ENCODE measurements at regions not wholly inside any gene's neighbourhood (a gene's known extent, or its start where the extent isn't known, plus 50 kb on each side); places are given as distances from the start of the nearest gene placed in this dataset.
"Not testable (repeated sequence)": the region's sequence is repeated elsewhere in the genome, so short reads cannot be mapped to it uniquely, and the experiment has no call there.

GRCh38 chr6:141513830-141514229, 618.9 kb upstream of the GJE1 start:
- Histone ChIP-seq H3K9me3 (replicated peaks; ENCODE audit: insufficient read depth, low read length) (no peaks in the 10 kb centered on the region), H3K36me3 (replicated peaks; ENCODE audit: insufficient read depth, low read length) (no peaks in the 10 kb centered on the region), H3K4me2 (ENCODE audit: low read depth, low read length) (peak overlapping the region; percentile 25; the same call in 1 of the 2 replicates), H3K9ac (ENCODE audit: low read length) (no peak overlapping the region), H3K4me1 (ENCODE audit: low read length) (no peaks in the 10 kb centered on the region), H2AFZ (ENCODE audit: low read length) (no peak overlapping the region), H3K79me2 (ENCODE audit: low read length) (no peaks in the 10 kb centered on the region), H3K4me3 (ENCODE audit: low read length) (peak overlapping the region; percentile 10; the same call in 1 of the 2 replicates), H4K20me1 (ENCODE audit: insufficient read depth, low read length) (no peaks in the 10 kb centered on the region), H3K27ac (ENCODE audit: low read length) (no peak overlapping the region), H3K9me2 (replicated peaks; ENCODE audit: insufficient read depth, low read length) (no peaks in the 10 kb centered on the region), H3K27me3 (replicated peaks; ENCODE audit: insufficient read depth, low read length) (no peaks in the 10 kb centered on the region), H3F3A (ENCODE audit: insufficient read depth, low read length) (no peaks in the 10 kb centered on the region)
- TF ChIP-seq EZH2phosphoT487 (IDR thresholded peaks at IDR 0.05; ENCODE audit: low read length) (no peak), CTCF (IDR thresholded peaks at IDR 0.05; ENCODE audit: low read length) (no peak), EZH2 (optimal IDR thresholded peaks at IDR 0.05; ENCODE audit: low read depth, low read length) (no peak)
- DNase-seq = peak; percentile 44

GRCh38 chr6:141510803-141511202, 621.9 kb upstream of the GJE1 start:
- Histone ChIP-seq H3K4me2 (ENCODE audit: low read depth, low read length) (no peak overlapping the region), H3K27me3 (replicated peaks; ENCODE audit: insufficient read depth, low read length) (no peaks in the 10 kb centered on the region), H3K27ac (ENCODE audit: low read length) (no peak overlapping the region), H3K9me3 (replicated peaks; ENCODE audit: insufficient read depth, low read length) (no peaks in the 10 kb centered on the region), H3F3A (ENCODE audit: insufficient read depth, low read length) (no peaks in the 10 kb centered on the region), H4K20me1 (ENCODE audit: insufficient read depth, low read length) (no peaks in the 10 kb centered on the region), H3K4me1 (ENCODE audit: low read length) (no peaks in the 10 kb centered on the region), H3K4me3 (ENCODE audit: low read length) (no peak overlapping the region), H2AFZ (ENCODE audit: low read length) (no peak overlapping the region), H3K36me3 (replicated peaks; ENCODE audit: insufficient read depth, low read length) (no peaks in the 10 kb centered on the region), H3K9me2 (replicated peaks; ENCODE audit: insufficient read depth, low read length) (no peaks in the 10 kb centered on the region), H3K9ac (ENCODE audit: low read length) (no peak overlapping the region), H3K79me2 (ENCODE audit: low read length) (no peaks in the 10 kb centered on the region)
- no peak for DNase-seq
- TF ChIP-seq EZH2phosphoT487 (IDR thresholded peaks at IDR 0.05; ENCODE audit: low read length) = no peak
- no peak for TF ChIP-seq EZH2 (optimal IDR thresholded peaks at IDR 0.05; ENCODE audit: low read depth, low read length)
- no peak for TF ChIP-seq CTCF (IDR thresholded peaks at IDR 0.05; ENCODE audit: low read length)

GRCh38 chr6:141506062-141506461, 626.7 kb upstream of the GJE1 start:
- H3F3A ChIP-seq (ENCODE audit: insufficient read depth, low read length); H3K9ac ChIP-seq (ENCODE audit: low read length); H3K27me3 ChIP-seq (replicated peaks; ENCODE audit: insufficient read depth, low read length); H3K27ac ChIP-seq (ENCODE audit: low read length); H3K79me2 ChIP-seq (ENCODE audit: low read length); H3K4me1 ChIP-seq (ENCODE audit: low read length); H3K9me3 ChIP-seq (replicated peaks; ENCODE audit: insufficient read depth, low read length); H3K4me2 ChIP-seq (ENCODE audit: low read depth, low read length); H4K20me1 ChIP-seq (ENCODE audit: insufficient read depth, low read length); H3K4me3 ChIP-seq (ENCODE audit: low read length); H2AFZ ChIP-seq (ENCODE audit: low read length); DNase-seq; H3K36me3 ChIP-seq (replicated peaks; ENCODE audit: insufficient read depth, low read length); H3K9me2 ChIP-seq (replicated peaks; ENCODE audit: insufficient read depth, low read length): not testable (repeated sequence)

GRCh38 chr6:141504318-141504717, 628.4 kb upstream of the GJE1 start:
- H2AFZ ChIP-seq (ENCODE audit: low read length); H3K9me3 ChIP-seq (replicated peaks; ENCODE audit: insufficient read depth, low read length); H3K4me3 ChIP-seq (ENCODE audit: low read length); DNase-seq; H3K4me1 ChIP-seq (ENCODE audit: low read length); H3K9me2 ChIP-seq (replicated peaks; ENCODE audit: insufficient read depth, low read length); H3K27me3 ChIP-seq (replicated peaks; ENCODE audit: insufficient read depth, low read length); H3K36me3 ChIP-seq (replicated peaks; ENCODE audit: insufficient read depth, low read length); H4K20me1 ChIP-seq (ENCODE audit: insufficient read depth, low read length); H3K4me2 ChIP-seq (ENCODE audit: low read depth, low read length); H3F3A ChIP-seq (ENCODE audit: insufficient read depth, low read length); H3K27ac ChIP-seq (ENCODE audit: low read length); H3K9ac ChIP-seq (ENCODE audit: low read length); H3K79me2 ChIP-seq (ENCODE audit: low read length): not testable (repeated sequence)
